A673 (cell line): ENCODE measurements at regions not wholly inside any gene's neighbourhood (a gene's known extent, or its start where the extent isn't known, plus 50 kb on each side); places are given as distances from the start of the nearest gene placed in this dataset.

Experiments used
- BruUV-seq: library from RNA; stranded (reverse); fragments of 400-500 nt; replicated peaks from 2 replicates; lab custom pipeline; 2021; lab: Mats Ljungman, UMichigan
- CTCF ChIA-PET: fragments of 300-600 bp; sonication (Branson Sonifier 250); formaldehyde crosslinking; loops from one replicate; lab custom pipeline; 2022; ENCODE audit warnings: antibody characterized with exemption; lab: Charles Lee
- POLR2A ChIA-PET: fragments of 300-600 bp; sonication (Branson Sonifier 250); formaldehyde crosslinking; loops from one replicate; lab custom pipeline; 2022; ENCODE audit warnings: antibody characterized with exemption; ENCODE audit not compliant: low non-redundant PET; lab: Charles Lee
- DNase-seq: peaks from one replicate; pipeline ENCODE4 v3.0.0-alpha.2; 2015; ENCODE audit warnings: low spot score
- H3K27ac ChIP-seq: fragments of 200-600 bp; sonication (generic); 2 replicates; pipeline ENCODE4 v1.5.1; 2016; ENCODE audit warnings: mixed run types, low read depth, mild to moderate bottlenecking, mixed read lengths, antibody characterized with exemption, low read length; ENCODE audit not compliant: poor library complexity, severe bottlenecking
- H3K27me3 ChIP-seq: fragments of 200-600 bp; sonication (generic); replicated peaks from 2 replicates; pipeline ENCODE4 v1.6.1; 2017; ENCODE audit warnings: mixed run types, low read depth, mild to moderate bottlenecking, mixed read lengths, antibody characterized with exemption, low read length; ENCODE audit not compliant: insufficient read depth, poor library complexity
- H3K36me3 ChIP-seq: fragments of 200-600 bp; sonication (generic); 2 replicates; pipeline ENCODE4 v1.6.1; 2016; ENCODE audit warnings: mixed run types, mild to moderate bottlenecking, mixed read lengths, antibody characterized with exemption, low read length; ENCODE audit not compliant: insufficient read depth, poor library complexity, severe bottlenecking
- H3K4me1 ChIP-seq: fragments of 200-600 bp; sonication (generic); 2 replicates; pipeline ENCODE4 v1.6.1; 2017; ENCODE audit warnings: mixed run types, mild to moderate bottlenecking, mixed read lengths, antibody characterized with exemption, low read length; ENCODE audit not compliant: insufficient read depth, poor library complexity, severe bottlenecking
- H3K4me3 ChIP-seq: fragments of 200-600 bp; sonication (generic); 2 replicates; pipeline ENCODE4 v1.5.1; 2016; ENCODE audit warnings: low read depth, mixed run types, mild to moderate bottlenecking, mixed read lengths, low read length; ENCODE audit not compliant: poor library complexity, severe bottlenecking
- H3K9me3 ChIP-seq: fragments of 200-600 bp; sonication (generic); 2 replicates; pipeline ENCODE4 v1.6.1; 2016; ENCODE audit warnings: mixed run types, low read depth, mild to moderate bottlenecking, mixed read lengths, antibody characterized with exemption, low read length; ENCODE audit not compliant: poor library complexity, severe bottlenecking
- CTCF ChIP-seq: fragments of 300-800, 200-600 bp; sonication (generic); conservative IDR thresholded peaks from 2 replicates; pipeline ENCODE4 v1.5.1; 2017; ENCODE audit warnings: low read depth, mild to moderate bottlenecking, antibody characterized with exemption, low read length, moderate library complexity, mixed read lengths
- EZH2 ChIP-seq: fragments of 200-600 bp; sonication (generic); IDR thresholded peaks from 2 replicates; pipeline ENCODE4 v1.6.1; 2017; ENCODE audit warnings: borderline replicate concordance, low read depth, mild to moderate bottlenecking, mixed read lengths, antibody characterized with exemption, low read length; ENCODE audit not compliant: poor library complexity, severe bottlenecking
- intact Hi-C: fragments of 100-400 bp; cut with micrococcal nuclease; formaldehyde crosslinking; loops from one replicate; pipeline ENCODE4 v1.10.0; 2022; ENCODE audit not compliant: unreplicated experiment

- ChIA-PET POLR2A (no interaction called here), CTCF (interaction anchor here (0.5 kb wide), 1 partner anchor 1850 kb away, joined by 5 read pairs; no protein-coding TSS in a partner anchor)
- Histone ChIP-seq H3K27me3 (no peaks in the 10 kb centered on the region), H3K4me1 (no peaks in the 10 kb centered on the region), H3K9me3 (no peaks in the 10 kb centered on the region), H3K27ac (no peak overlapping the region), H3K4me3 (no peak overlapping the region), H3K36me3 (no peaks in the 10 kb centered on the region)
- DNase-seq = no peak
- intact Hi-C loops = no loop called here
- no TSS peak for BruUV-seq
- 0 out of 2 replicates have a peak, but pooled peaks have one; percentile 15 for TF ChIP-seq CTCF
- no peak for TF ChIP-seq EZH2
Observed at GRCh38 chr2:57552885-57553284, 493.7 kb upstream of the VRK2 start.

- POLR2A ChIA-PET = no interaction called here
- BruUV-seq = no TSS peak
- TF ChIP-seq CTCF = no peak
- no peak for TF ChIP-seq EZH2
Observed at GRCh38 chr2:57554348-57554747, 492.3 kb upstream of the VRK2 start.

DNA sequence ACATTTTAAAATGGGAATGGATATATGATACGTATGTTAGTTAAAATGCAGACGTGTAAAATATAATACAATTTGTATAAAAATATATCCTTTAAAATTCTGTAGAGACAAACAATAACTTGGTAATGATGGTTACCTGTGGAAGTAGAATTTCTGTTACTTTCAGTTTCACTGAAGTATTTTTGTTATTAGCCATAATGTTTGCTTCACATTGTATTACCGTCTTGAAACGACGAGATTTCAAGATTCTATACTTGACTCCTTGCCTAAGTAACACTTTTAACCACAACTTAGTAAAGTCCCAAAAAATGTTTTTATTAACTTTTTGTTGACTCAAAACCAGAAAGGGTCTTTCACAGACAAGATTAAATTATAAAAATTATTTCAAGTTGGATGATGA, 488.3 kb upstream of the VRK2 start:
- CTCF ChIA-PET = no interaction called here
- no peak for TF ChIP-seq EZH2
- TF ChIP-seq CTCF = no peak

More at GRCh38 chr2:57554348-57554747, 492.3 kb upstream of the VRK2 start:
- Histone ChIP-seq H3K27me3 (no peaks in the 10 kb centered on the region), H3K27ac (no peak overlapping the region), H3K4me1 (no peaks in the 10 kb centered on the region), H3K9me3 (no peaks in the 10 kb centered on the region), H3K4me3 (no peak overlapping the region), H3K36me3 (no peaks in the 10 kb centered on the region)
- DNase-seq = no peak
- intact Hi-C loops = no loop called here
- CTCF ChIA-PET = no interaction called here

More for the DNA sequence above, 488.3 kb upstream of the VRK2 start:
- no TSS peak for BruUV-seq
- Histone ChIP-seq H3K27me3 (no peaks in the 10 kb centered on the region), H3K27ac (no peak overlapping the region), H3K4me3 (no peak overlapping the region), H3K9me3 (no peaks in the 10 kb centered on the region), H3K36me3 (no peaks in the 10 kb centered on the region), H3K4me1 (no peaks in the 10 kb centered on the region)
- intact Hi-C loops = no loop called here
- POLR2A ChIA-PET = no interaction called here
- no peak for DNase-seq
